PC-9 (cell line): ENCODE measurements at regions not wholly inside any gene's neighbourhood (a gene's known extent, or its start where the extent isn't known, plus 50 kb on each side); places are given as distances from the start of the nearest gene placed in this dataset.

ENCODE experiments used
- BruUV-seq: library from RNA; stranded (reverse); fragments of 400-500 nt; replicated peaks from 2 replicates; lab custom pipeline; 2021; lab: Mats Ljungman, UMichigan
- CTCF ChIA-PET: fragments of 300-600 bp; sonication (Branson Sonifier 250); formaldehyde crosslinking; loops from one replicate; lab custom pipeline; 2022; ENCODE audit warnings: antibody characterized with exemption; lab: Charles Lee
- POLR2A ChIA-PET: fragments of 300-600 bp; sonication (Branson Sonifier 250); formaldehyde crosslinking; loops from one replicate; lab custom pipeline; 2022; ENCODE audit warnings: antibody characterized with exemption; ENCODE audit not compliant: unreplicated experiment; lab: Charles Lee
- DNase-seq, 2 experiments: peaks; one replicate each; pipeline versions ENCODE4 v3.0.0 to v3.0.0-alpha.2; 2015 to 2022; ENCODE audit warnings: mixed read lengths in 1 of 2
- H2AFZ ChIP-seq: fragments of 200-600 bp; sonication (generic); 2 replicates; pipeline ENCODE4 v1.8.1; 2017; ENCODE audit warnings: antibody characterized with exemption
- H3F3A ChIP-seq: fragments of 200-600 bp; sonication (generic); 2 replicates; pipeline ENCODE4 v1.8.1; 2017; ENCODE audit warnings: antibody characterized with exemption, mild to moderate bottlenecking, low read depth; ENCODE audit not compliant: insufficient read depth
- H3K27ac ChIP-seq: fragments of 200-600 bp; sonication (generic); 2 replicates; pipeline ENCODE4 v1.6.1; 2016; ENCODE audit warnings: mixed run types
- H3K27me3 ChIP-seq: fragments of 200-600 bp; sonication (generic); 2 replicates; pipeline ENCODE4 v1.6.1; 2016; ENCODE audit warnings: low read depth, mixed run types; ENCODE audit not compliant: insufficient read depth
- H3K36me3 ChIP-seq: fragments of 200-600 bp; sonication (generic); 2 replicates; pipeline ENCODE4 v1.6.1; 2016; ENCODE audit warnings: low read depth, mixed run types
- H3K4me1 ChIP-seq: fragments of 200-600 bp; sonication (generic); replicated peaks from 2 replicates; pipeline ENCODE4 v1.6.1; 2016; ENCODE audit warnings: mixed run types; ENCODE audit not compliant: insufficient read depth
- H3K4me2 ChIP-seq: fragments of 200-600 bp; sonication (generic); 2 replicates; pipeline ENCODE4 v1.6.1; 2017; ENCODE audit warnings: mixed run types
- H3K4me3 ChIP-seq: fragments of 200-600 bp; sonication (generic); 2 replicates; pipeline ENCODE4 v1.6.1; 2016; ENCODE audit warnings: mixed run types
- H3K79me2 ChIP-seq: fragments of 200-600 bp; sonication (generic); 2 replicates; pipeline ENCODE4 v1.6.1; 2017; ENCODE audit warnings: low read depth, mixed run types
- H3K9me2 ChIP-seq: fragments of 200-600 bp; sonication (generic); 2 replicates; pipeline ENCODE4 v1.8.1; 2017; ENCODE audit warnings: mild to moderate bottlenecking; ENCODE audit not compliant: insufficient read depth
- H3K9me3 ChIP-seq: fragments of 200-600 bp; sonication (generic); 2 replicates; pipeline ENCODE4 v1.8.1; 2016; ENCODE audit warnings: low read depth; ENCODE audit not compliant: insufficient read depth
- H4K20me1 ChIP-seq: fragments of 200-600 bp; sonication (generic); 2 replicates; pipeline ENCODE4 v1.8.1; 2017; ENCODE audit not compliant: insufficient read depth
- EZH2 ChIP-seq: fragments of 200-600 bp; sonication (generic); IDR thresholded peaks from 2 replicates; pipeline ENCODE4 v1.8.0; 2017; ENCODE audit warnings: antibody characterized with exemption, low read depth
- intact Hi-C: fragments of 100-400 bp; cut with micrococcal nuclease; formaldehyde crosslinking; loops from one replicate; pipeline ENCODE4 v1.10.0; 2022; ENCODE audit not compliant: unreplicated experiment
- TF ChIP-seq, protein P1 (sequence below): fragments of 200-600 bp; sonication (generic); conservative IDR thresholded peaks from 2 replicates; pipeline ENCODE4 v1.6.1; 2017; ENCODE audit warnings: mixed run types, antibody characterized with exemption, mild to moderate bottlenecking, moderate library complexity

DNA sequence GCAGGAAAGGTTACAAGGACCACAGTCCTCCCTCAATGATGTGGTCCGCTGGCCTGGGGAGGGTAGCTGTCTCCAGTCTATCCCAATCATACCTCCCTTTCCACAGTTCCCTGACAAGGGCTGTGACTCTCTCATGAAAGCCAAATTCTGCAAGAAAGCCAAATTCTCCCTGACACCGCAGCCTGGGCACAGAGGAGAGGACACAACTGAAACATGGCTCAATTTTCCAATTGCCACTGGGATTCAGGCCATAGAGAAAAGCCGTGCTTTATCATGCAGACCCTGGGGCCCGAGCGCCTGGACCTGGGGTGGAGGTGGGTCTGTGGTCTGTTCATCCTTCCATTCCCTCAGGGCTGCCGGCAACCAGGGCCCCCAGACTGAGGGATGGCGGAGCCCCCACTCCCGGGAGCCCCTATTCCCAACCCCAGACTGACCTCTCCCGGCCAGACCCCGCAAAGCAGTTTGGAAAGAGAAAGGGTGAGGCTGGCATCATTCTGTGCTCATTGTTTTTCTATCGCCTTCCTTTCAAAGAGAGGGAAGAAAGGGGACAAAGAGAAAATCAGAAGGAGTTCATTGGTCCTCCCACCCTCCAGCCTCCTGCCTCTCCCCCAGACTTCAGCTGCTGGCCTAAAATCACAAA, 239.5 kb downstream of the BUD13 start:
- Histone ChIP-seq H3F3A (no peaks in the 10 kb centered on the region), H2AFZ (no peak overlapping the region), H3K4me3 (no peak overlapping the region), H3K79me2 (no peaks in the 10 kb centered on the region), H3K4me1 (no peaks in the 10 kb centered on the region), H3K9me3 (no peaks in the 10 kb centered on the region), H3K4me2 (no peak overlapping the region), H4K20me1 (no peaks in the 10 kb centered on the region), H3K27me3 (peaks cover 97% of the 10 kb centered on the region), H3K36me3 (no peaks in the 10 kb centered on the region), H3K27ac (no peak overlapping the region), H3K9me2 (no peaks in the 10 kb centered on the region)
- no peak for DNase-seq
- ChIA-PET POLR2A (no interaction called here), CTCF (no interaction called here)
- intact Hi-C loops, result no loop called here
- TF ChIP-seq, protein P1, sequence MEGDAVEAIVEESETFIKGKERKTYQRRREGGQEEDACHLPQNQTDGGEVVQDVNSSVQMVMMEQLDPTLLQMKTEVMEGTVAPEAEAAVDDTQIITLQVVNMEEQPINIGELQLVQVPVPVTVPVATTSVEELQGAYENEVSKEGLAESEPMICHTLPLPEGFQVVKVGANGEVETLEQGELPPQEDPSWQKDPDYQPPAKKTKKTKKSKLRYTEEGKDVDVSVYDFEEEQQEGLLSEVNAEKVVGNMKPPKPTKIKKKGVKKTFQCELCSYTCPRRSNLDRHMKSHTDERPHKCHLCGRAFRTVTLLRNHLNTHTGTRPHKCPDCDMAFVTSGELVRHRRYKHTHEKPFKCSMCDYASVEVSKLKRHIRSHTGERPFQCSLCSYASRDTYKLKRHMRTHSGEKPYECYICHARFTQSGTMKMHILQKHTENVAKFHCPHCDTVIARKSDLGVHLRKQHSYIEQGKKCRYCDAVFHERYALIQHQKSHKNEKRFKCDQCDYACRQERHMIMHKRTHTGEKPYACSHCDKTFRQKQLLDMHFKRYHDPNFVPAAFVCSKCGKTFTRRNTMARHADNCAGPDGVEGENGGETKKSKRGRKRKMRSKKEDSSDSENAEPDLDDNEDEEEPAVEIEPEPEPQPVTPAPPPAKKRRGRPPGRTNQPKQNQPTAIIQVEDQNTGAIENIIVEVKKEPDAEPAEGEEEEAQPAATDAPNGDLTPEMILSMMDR, result no peak
- no peak for TF ChIP-seq EZH2
- BruUV-seq, result no TSS peak

DNA sequence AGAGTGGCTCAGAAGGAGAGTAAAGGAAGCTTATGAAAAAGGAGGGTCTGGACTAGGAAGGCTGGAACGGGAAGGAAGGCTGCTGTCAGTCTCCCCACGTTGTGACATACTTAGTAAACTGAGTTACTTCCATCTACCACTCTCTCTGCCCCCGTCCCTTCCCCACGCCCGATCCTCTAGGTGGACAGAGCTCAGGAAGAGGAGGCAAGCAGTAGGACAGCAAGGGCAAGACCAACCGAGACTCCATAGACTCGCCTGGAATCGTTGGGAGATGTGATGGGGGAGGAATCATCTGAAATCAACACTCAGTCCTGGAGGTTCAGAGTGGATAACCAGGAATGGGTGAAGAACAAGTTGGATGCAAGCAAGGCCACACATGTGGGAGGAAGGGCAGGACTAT, 240.7 kb downstream of the BUD13 start:
- no TSS peak for BruUV-seq
- ChIA-PET CTCF (no interaction called here), POLR2A (no interaction called here)
- H3K9me3 ChIP-seq, result no peaks in the 10 kb centered on the region
- no peaks in the 10 kb centered on the region for H3F3A ChIP-seq
- no peaks in the 10 kb centered on the region for H3K79me2 ChIP-seq
- peaks cover 92% of the 10 kb centered on the region for H3K27me3 ChIP-seq
- no peaks in the 10 kb centered on the region for H3K9me2 ChIP-seq
- H4K20me1 ChIP-seq, result no peaks in the 10 kb centered on the region
- no peaks in the 10 kb centered on the region for H3K36me3 ChIP-seq
- H3K4me1 ChIP-seq, result no peaks in the 10 kb centered on the region
- no peak overlapping the region for H3K4me3 ChIP-seq
- no peak overlapping the region for H3K4me2 ChIP-seq
- H3K27ac ChIP-seq, result no peak overlapping the region
- no peak for TF ChIP-seq EZH2
- TF ChIP-seq, protein P1, result no peak
- no peak for DNase-seq
- no peak overlapping the region for H2AFZ ChIP-seq
- intact Hi-C loops, result no loop called here

DNA sequence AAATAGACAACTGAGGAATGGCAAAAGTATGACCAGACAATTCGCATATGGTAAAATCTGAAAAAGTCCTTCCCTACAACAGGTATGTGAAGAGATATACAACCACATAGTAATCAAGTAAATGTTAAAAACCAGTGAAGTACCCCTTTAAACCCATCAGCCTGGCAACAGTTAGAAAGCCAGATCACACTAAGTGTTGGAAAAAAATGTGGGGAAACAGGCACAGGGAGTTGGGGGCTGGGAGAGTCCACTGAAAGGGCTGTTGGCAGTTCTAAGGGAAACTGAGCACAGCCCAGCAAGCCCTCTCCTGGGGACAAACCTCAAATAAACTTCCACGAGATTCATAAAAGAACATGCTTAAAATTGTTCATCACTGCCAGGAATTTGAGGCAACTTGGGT, 242.1 kb downstream of the BUD13 start:
- Histone ChIP-seq H3K9me3 (no peaks in the 10 kb centered on the region), H3K4me1 (no peaks in the 10 kb centered on the region), H3F3A (no peaks in the 10 kb centered on the region), H3K36me3 (no peaks in the 10 kb centered on the region), H3K9me2 (no peaks in the 10 kb centered on the region), H3K27ac (no peak overlapping the region), H3K27me3 (peaks cover 78% of the 10 kb centered on the region), H4K20me1 (no peaks in the 10 kb centered on the region), H3K4me3 (no peak overlapping the region), H3K79me2 (no peaks in the 10 kb centered on the region), H3K4me2 (no peak overlapping the region), H2AFZ (no peak overlapping the region)
- POLR2A ChIA-PET, result no interaction called here
- BruUV-seq, result no TSS peak
- TF ChIP-seq EZH2, result no peak
- TF ChIP-seq, protein P1, result no peak
- CTCF ChIA-PET, result no interaction called here
- DNase-seq, result no peak
- intact Hi-C loops, result no loop called here
